ENCODE measurements at regions not wholly inside any gene's neighbourhood (a gene's known extent, or its start where the extent isn't known, plus 50 kb on each side); places are given as distances from the start of the nearest gene placed in this dataset.

DNA sequence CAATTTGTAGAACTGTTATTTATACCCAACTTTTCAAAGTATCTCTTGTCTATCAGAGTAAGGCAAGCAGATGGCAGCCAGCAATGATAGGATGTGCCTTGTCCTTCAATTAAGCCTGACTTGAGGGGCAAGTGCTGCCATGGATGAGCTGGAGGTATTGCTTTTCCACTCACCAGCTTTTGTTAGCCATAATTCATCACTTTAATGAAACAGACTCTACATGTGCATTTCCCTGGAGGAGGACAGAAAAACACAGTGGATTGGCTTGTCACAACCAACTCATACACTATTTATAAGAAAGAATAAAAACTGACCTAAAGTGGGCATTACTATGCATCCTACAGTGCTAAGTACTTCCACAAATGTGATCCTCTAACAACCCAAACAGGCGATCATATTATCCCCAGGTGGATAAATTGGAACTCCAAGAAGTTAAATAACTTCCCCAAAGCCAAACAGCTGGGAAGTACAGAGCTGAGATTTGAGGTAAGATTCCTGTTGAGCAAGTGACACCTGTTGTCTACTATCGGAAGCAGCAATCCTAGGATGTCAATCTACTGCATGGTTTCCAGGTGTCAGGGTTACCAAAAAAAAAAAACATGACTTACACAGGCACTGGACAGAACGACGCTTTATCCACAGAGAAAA is 73.9 kb upstream of the NRSN1 start:
- H3K9me3 Mint-ChIP-seq = no peaks in the 10 kb centered on the region
- H3K27ac Mint-ChIP-seq = no peak overlapping the region
- H3K36me3 Mint-ChIP-seq (ENCODE audit: low read depth) = no peaks in the 10 kb centered on the region
- no peak overlapping the region for H3K4me3 Mint-ChIP-seq
- no peaks in the 10 kb centered on the region for H3K27me3 Mint-ChIP-seq (ENCODE audit: low read depth)
- no peaks in the 10 kb centered on the region for H3K4me1 Mint-ChIP-seq (ENCODE audit: low read depth)

DNA sequence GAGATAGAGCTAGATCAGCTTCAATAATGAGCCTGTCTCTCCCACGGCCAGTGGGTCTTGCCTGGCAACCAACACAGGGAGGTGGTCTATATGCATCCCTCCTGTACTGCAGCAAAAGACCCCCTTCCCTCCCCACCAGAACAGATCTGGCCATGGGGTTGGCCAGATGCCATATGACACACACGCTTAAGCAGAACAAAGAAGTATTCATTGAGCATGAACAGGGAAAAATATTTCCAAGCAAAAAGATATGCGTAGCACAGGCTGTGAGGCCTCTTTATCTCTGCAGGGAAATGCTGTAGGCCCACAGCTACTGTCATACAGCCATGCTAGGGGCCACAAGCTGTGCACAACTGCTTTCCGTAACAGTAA is 73.4 kb upstream of the NRSN1 start:
- no peaks in the 10 kb centered on the region for H3K36me3 Mint-ChIP-seq (ENCODE audit: low read depth)
- no peaks in the 10 kb centered on the region for H3K4me1 Mint-ChIP-seq (ENCODE audit: low read depth)
- H3K4me3 Mint-ChIP-seq = no peak overlapping the region
- H3K27ac Mint-ChIP-seq = no peak overlapping the region
- H3K27me3 Mint-ChIP-seq (ENCODE audit: low read depth) = no peaks in the 10 kb centered on the region
- no peaks in the 10 kb centered on the region for H3K9me3 Mint-ChIP-seq

GRCh38 chr6:24053057-24053456 is 73.0 kb upstream of the NRSN1 start:
- Mint-ChIP-seq H3K27ac (no peak overlapping the region), H3K4me1 (ENCODE audit: low read depth) (no peaks in the 10 kb centered on the region), H3K27me3 (ENCODE audit: low read depth) (no peaks in the 10 kb centered on the region), H3K9me3 (no peaks in the 10 kb centered on the region), H3K4me3 (no peak overlapping the region), H3K36me3 (ENCODE audit: low read depth) (no peaks in the 10 kb centered on the region)

GRCh38 chr6:24054388-24054787 is 71.6 kb upstream of the NRSN1 start:
- Mint-ChIP-seq H3K4me1 (ENCODE audit: low read depth) (no peaks in the 10 kb centered on the region), H3K36me3 (ENCODE audit: low read depth) (no peaks in the 10 kb centered on the region), H3K9me3 (no peaks in the 10 kb centered on the region), H3K4me3 (no peak overlapping the region), H3K27ac (no peak overlapping the region), H3K27me3 (ENCODE audit: low read depth) (no peaks in the 10 kb centered on the region)

DNA sequence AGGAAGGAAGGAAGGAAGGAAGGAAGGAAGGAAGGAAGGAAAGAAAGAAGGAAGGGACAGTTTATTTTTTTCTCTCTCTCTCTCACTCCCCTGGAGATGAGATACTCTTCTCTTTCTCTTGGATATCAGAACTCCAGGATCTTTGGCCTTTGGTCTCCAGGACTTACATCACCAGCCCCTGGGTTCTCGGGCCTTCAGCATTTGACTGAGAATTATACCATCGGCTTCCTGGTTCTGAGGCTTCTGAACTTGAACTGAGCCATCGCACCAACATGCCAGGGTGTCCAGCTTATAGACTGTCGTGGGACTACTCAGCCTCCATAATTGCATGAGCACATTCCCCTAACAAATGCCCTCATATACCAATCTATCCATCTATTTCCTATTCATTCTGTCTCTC is 69.4 kb upstream of the NRSN1 start:
- Mint-ChIP-seq H3K9me3 (no peaks in the 10 kb centered on the region), H3K4me3 (no peak overlapping the region), H3K4me1 (ENCODE audit: low read depth) (no peaks in the 10 kb centered on the region), H3K27me3 (ENCODE audit: low read depth) (no peaks in the 10 kb centered on the region), H3K36me3 (ENCODE audit: low read depth) (no peaks in the 10 kb centered on the region), H3K27ac (no peak overlapping the region)

GRCh38 chr6:24057030-24057429 is 69.0 kb upstream of the NRSN1 start:
- Mint-ChIP-seq H3K4me1 (ENCODE audit: low read depth) (no peaks in the 10 kb centered on the region), H3K9me3 (no peaks in the 10 kb centered on the region), H3K4me3 (no peak overlapping the region), H3K27me3 (ENCODE audit: low read depth) (no peaks in the 10 kb centered on the region), H3K27ac (no peak overlapping the region), H3K36me3 (ENCODE audit: low read depth) (no peaks in the 10 kb centered on the region)

GRCh38 chr6:24060982-24061754 is 64.8 kb upstream of the NRSN1 start:
- H3K4me1 Mint-ChIP-seq (ENCODE audit: low read depth) = no peaks in the 10 kb centered on the region
- H3K27ac Mint-ChIP-seq = no peak overlapping the region
- no peaks in the 10 kb centered on the region for H3K27me3 Mint-ChIP-seq (ENCODE audit: low read depth)
- no peaks in the 10 kb centered on the region for H3K9me3 Mint-ChIP-seq
- H3K36me3 Mint-ChIP-seq (ENCODE audit: low read depth) = no peaks in the 10 kb centered on the region
- no peak overlapping the region for H3K4me3 Mint-ChIP-seq

DNA sequence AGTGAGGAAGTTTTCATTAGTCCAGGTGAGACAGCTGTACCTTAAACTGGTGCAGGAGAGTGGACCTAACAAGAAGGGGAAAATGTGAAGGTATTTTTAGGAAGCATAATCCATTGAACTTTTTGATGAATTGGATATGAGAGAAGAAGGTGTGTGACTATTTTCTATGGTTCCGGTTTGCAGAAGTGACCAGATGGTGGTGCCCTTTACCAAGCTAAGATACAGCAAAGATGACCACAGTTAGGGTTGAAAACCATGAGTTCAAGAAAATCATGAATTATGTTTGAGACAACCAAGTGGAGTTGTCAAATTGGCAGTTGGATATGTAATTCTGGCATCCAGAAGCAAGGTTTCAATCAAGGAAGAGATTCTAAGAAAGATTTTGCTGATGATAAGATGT is 61.9 kb upstream of the NRSN1 start:
- Mint-ChIP-seq H3K4me3 (no peak overlapping the region), H3K9me3 (no peaks in the 10 kb centered on the region), H3K36me3 (ENCODE audit: low read depth) (no peaks in the 10 kb centered on the region), H3K27me3 (ENCODE audit: low read depth) (no peaks in the 10 kb centered on the region), H3K4me1 (ENCODE audit: low read depth) (no peaks in the 10 kb centered on the region), H3K27ac (no peak overlapping the region)

GRCh38 chr6:24064832-24065231 is 61.2 kb upstream of the NRSN1 start:
- H3K27me3 Mint-ChIP-seq (ENCODE audit: low read depth) = no peaks in the 10 kb centered on the region
- H3K36me3 Mint-ChIP-seq (ENCODE audit: low read depth) = no peaks in the 10 kb centered on the region
- H3K4me1 Mint-ChIP-seq (ENCODE audit: low read depth) = no peaks in the 10 kb centered on the region
- H3K4me3 Mint-ChIP-seq = no peak overlapping the region
- no peak overlapping the region for H3K27ac Mint-ChIP-seq
- H3K9me3 Mint-ChIP-seq = no peaks in the 10 kb centered on the region

- Mint-ChIP-seq H3K4me1 (ENCODE audit: low read depth) (no peaks in the 10 kb centered on the region), H3K9me3 (no peaks in the 10 kb centered on the region), H3K27ac (no peak overlapping the region), H3K27me3 (ENCODE audit: low read depth) (no peaks in the 10 kb centered on the region), H3K4me3 (no peak overlapping the region), H3K36me3 (ENCODE audit: low read depth) (no peaks in the 10 kb centered on the region)
Measured at GRCh38 chr6:24069526-24069925, 56.5 kb upstream of the NRSN1 start.

- Mint-ChIP-seq H3K36me3 (ENCODE audit: low read depth) (no peaks in the 10 kb centered on the region), H3K27ac (no peak overlapping the region), H3K4me3 (no peak overlapping the region), H3K9me3 (no peaks in the 10 kb centered on the region), H3K4me1 (ENCODE audit: low read depth) (no peaks in the 10 kb centered on the region), H3K27me3 (ENCODE audit: low read depth) (no peaks in the 10 kb centered on the region)
Measured at GRCh38 chr6:24072038-24072746, 53.8 kb upstream of the NRSN1 start.

DNA sequence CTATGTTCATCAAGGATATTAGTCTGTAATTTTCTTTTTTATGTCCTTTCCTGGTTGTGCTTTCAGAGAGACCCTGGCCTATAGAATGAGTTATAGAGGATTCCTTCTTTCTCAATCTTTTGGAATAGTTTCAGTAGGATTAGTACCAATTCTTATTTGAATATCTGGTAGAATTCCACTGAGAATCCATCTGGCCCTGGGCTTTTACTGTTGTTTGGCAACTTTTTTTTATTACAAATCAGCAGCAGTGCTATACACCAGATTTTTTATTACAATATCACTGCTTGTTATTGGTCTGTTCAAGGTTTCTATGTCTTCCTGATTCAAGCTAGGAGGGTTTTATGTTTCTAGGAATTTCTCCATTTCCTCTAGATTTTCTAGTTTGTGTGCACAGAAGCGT is 50.0 kb upstream of the NRSN1 start:
- no peak overlapping the region for H3K4me3 Mint-ChIP-seq
- peaks cover 4% of the 10 kb centered on the region for H3K9me3 Mint-ChIP-seq
- no peaks in the 10 kb centered on the region for H3K36me3 Mint-ChIP-seq (ENCODE audit: low read depth)
- no peaks in the 10 kb centered on the region for H3K27me3 Mint-ChIP-seq (ENCODE audit: low read depth)
- no peak overlapping the region for H3K27ac Mint-ChIP-seq
- H3K4me1 Mint-ChIP-seq (ENCODE audit: low read depth) = no peaks in the 10 kb centered on the region
